Lower leg skin (tissue), 3 donors: ENCODE measurements at regions not wholly inside any gene's neighbourhood (a gene's known extent, or its start where the extent isn't known, plus 50 kb on each side); places are given as distances from the start of the nearest gene placed in this dataset.

Experiments used
- POLR2A ChIP-seq, 2 donors: fragments of 450-650 bp; IDR thresholded peaks; one replicate each; pipeline ENCODE4 v1.6.1; 2016 to 2017; ENCODE audit warnings: antibody characterized with exemption in 2 of 2, mild to moderate bottlenecking in 1 of 2, moderate library complexity in 1 of 2
- TF ChIP-seq, protein P1 (sequence below), 3 donors: fragments of 450-650 bp; IDR thresholded peaks; one replicate each; pipeline ENCODE4 v1.5.1; 2016; ENCODE audit warnings: antibody characterized with exemption in 3 of 3, mild to moderate bottlenecking in 3 of 3, moderate library complexity in 2 of 3

GRCh38 chr1:215473943-215474342 lies 93.2 kb upstream of the KCTD3 start:
- TF ChIP-seq, protein P1, sequence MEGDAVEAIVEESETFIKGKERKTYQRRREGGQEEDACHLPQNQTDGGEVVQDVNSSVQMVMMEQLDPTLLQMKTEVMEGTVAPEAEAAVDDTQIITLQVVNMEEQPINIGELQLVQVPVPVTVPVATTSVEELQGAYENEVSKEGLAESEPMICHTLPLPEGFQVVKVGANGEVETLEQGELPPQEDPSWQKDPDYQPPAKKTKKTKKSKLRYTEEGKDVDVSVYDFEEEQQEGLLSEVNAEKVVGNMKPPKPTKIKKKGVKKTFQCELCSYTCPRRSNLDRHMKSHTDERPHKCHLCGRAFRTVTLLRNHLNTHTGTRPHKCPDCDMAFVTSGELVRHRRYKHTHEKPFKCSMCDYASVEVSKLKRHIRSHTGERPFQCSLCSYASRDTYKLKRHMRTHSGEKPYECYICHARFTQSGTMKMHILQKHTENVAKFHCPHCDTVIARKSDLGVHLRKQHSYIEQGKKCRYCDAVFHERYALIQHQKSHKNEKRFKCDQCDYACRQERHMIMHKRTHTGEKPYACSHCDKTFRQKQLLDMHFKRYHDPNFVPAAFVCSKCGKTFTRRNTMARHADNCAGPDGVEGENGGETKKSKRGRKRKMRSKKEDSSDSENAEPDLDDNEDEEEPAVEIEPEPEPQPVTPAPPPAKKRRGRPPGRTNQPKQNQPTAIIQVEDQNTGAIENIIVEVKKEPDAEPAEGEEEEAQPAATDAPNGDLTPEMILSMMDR (IDR thresholded peaks at IDR 0.05), result no peak
- no peak for TF ChIP-seq POLR2A (IDR thresholded peaks at IDR 0.05)
